HG03520 (cell line): ENCODE measurements at regions not wholly inside any gene's neighbourhood (a gene's known extent, or its start where the extent isn't known, plus 50 kb on each side); places are given as distances from the start of the nearest gene placed in this dataset.

Experiments used
- ATAC-seq: cut with Tn5 transposase; IDR thresholded peaks from one replicate; pipeline ENCODE4 v1.9.1; 2021; ENCODE audit warnings: mild to moderate bottlenecking, moderate library complexity; ENCODE audit not compliant: unreplicated experiment

GRCh38 chr2:217691516-217691915 is 311.3 kb downstream of the TNS1 start:
- ATAC-seq = no peak

- no peak for ATAC-seq
Observed at GRCh38 chr2:217689053-217689452, 313.7 kb downstream of the TNS1 start.

GRCh38 chr2:217688494-217688893 is 314.3 kb downstream of the TNS1 start:
- ATAC-seq = no peak

GRCh38 chr2:217687771-217688170 is 315.0 kb downstream of the TNS1 start:
- no peak for ATAC-seq

- no peak for ATAC-seq
Observed at GRCh38 chr2:217685255-217685605, 317.6 kb downstream of the TNS1 start.

GRCh38 chr2:217684431-217685254 is 318.2 kb downstream of the TNS1 start:
- ATAC-seq = no peak

GRCh38 chr2:217683106-217683870 is 319.5 kb downstream of the TNS1 start:
- no peak for ATAC-seq

- no peak for ATAC-seq
Observed at GRCh38 chr2:217681791-217682190, 321.0 kb downstream of the TNS1 start.

GRCh38 chr2:217680381-217680780 is 322.4 kb downstream of the TNS1 start:
- ATAC-seq = no peak

- ATAC-seq = no peak
Observed at GRCh38 chr2:217673627-217674026, 329.2 kb downstream of the TNS1 start.

- no peak for ATAC-seq
Observed at GRCh38 chr2:217672472-217672871, 330.3 kb downstream of the TNS1 start.

- ATAC-seq = no peak
Observed at GRCh38 chr2:217671871-217672270, 330.9 kb downstream of the TNS1 start.

- no peak for ATAC-seq
Observed at GRCh38 chr2:217671075-217671474, 331.7 kb downstream of the TNS1 start.

- no peak for ATAC-seq
Observed at GRCh38 chr2:217669831-217670230, 333.0 kb downstream of the TNS1 start.

- ATAC-seq = no peak
Observed at GRCh38 chr2:217667512-217667911, 335.3 kb downstream of the TNS1 start.

GRCh38 chr2:217667035-217667434 is 335.8 kb downstream of the TNS1 start:
- no peak for ATAC-seq

GRCh38 chr2:217666338-217666737 is 336.5 kb downstream of the TNS1 start:
- ATAC-seq = no peak

- no peak for ATAC-seq
Observed at GRCh38 chr2:217664761-217665160, 338.0 kb downstream of the TNS1 start.

- no peak for ATAC-seq
Observed at GRCh38 chr2:217662984-217663602, 339.7 kb downstream of the TNS1 start.

GRCh38 chr2:217661378-217661777 is 341.4 kb downstream of the TNS1 start:
- ATAC-seq = no peak

- ATAC-seq = no peak
Observed at GRCh38 chr2:217660423-217660822, 342.4 kb downstream of the TNS1 start.

- ATAC-seq = no peak
Observed at GRCh38 chr2:217658806-217659205, 344.0 kb downstream of the TNS1 start.
